GM18498 (cell line): ENCODE measurements at regions not wholly inside any gene's neighbourhood (a gene's known extent, or its start where the extent isn't known, plus 50 kb on each side); places are given as distances from the start of the nearest gene placed in this dataset.
A peak's percentile ranks its signal among the peaks of the same experiment; 100 is the strongest.
"Not testable (repeated sequence)": the region's sequence is repeated elsewhere in the genome, so short reads cannot be mapped to it uniquely, and the experiment has no call there.

Experiments
- ATAC-seq: cut with Tn5 transposase; IDR thresholded peaks from one replicate; pipeline ENCODE4 v1.9.1; 2021; ENCODE audit warnings: mild to moderate bottlenecking, moderate library complexity; ENCODE audit not compliant: unreplicated experiment

GRCh38 chr10:100660945-100661344, 84.4 kb upstream of the PAX2 start:
- ATAC-seq = no peak

GRCh38 chr10:100661520-100661919, 83.9 kb upstream of the PAX2 start:
- no peak for ATAC-seq

- ATAC-seq = no peak
Observed at GRCh38 chr10:100662067-100662466, 83.3 kb upstream of the PAX2 start.

GRCh38 chr10:100664316-100665149, 80.8 kb upstream of the PAX2 start:
- ATAC-seq = no peak

GRCh38 chr10:100666634-100667033, 78.7 kb upstream of the PAX2 start:
- not testable (repeated sequence) for ATAC-seq

- no peak for ATAC-seq
Observed at GRCh38 chr10:100669616-100670015, 75.8 kb upstream of the PAX2 start.

DNA sequence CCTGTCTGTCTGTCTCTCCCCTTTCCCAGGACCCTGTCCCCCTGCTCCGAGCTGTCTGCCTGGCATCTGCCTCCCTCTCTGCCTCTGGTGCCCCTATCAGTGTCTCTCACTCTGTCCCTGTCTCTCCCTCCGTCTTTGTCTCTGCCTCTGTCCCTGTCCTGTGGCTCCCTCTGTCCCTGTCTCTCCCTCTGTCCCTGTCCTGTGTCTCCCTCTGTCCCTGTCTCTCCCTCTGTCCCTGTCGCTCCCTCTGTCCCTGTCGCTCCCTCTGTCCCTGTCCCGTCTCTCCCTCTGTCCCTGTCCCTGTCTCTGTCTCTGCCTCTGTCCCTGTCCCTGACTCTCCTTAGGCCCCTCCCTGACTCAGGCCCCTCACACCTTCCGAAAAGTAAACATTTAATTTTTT, 75.0 kb upstream of the PAX2 start:
- no peak for ATAC-seq

DNA sequence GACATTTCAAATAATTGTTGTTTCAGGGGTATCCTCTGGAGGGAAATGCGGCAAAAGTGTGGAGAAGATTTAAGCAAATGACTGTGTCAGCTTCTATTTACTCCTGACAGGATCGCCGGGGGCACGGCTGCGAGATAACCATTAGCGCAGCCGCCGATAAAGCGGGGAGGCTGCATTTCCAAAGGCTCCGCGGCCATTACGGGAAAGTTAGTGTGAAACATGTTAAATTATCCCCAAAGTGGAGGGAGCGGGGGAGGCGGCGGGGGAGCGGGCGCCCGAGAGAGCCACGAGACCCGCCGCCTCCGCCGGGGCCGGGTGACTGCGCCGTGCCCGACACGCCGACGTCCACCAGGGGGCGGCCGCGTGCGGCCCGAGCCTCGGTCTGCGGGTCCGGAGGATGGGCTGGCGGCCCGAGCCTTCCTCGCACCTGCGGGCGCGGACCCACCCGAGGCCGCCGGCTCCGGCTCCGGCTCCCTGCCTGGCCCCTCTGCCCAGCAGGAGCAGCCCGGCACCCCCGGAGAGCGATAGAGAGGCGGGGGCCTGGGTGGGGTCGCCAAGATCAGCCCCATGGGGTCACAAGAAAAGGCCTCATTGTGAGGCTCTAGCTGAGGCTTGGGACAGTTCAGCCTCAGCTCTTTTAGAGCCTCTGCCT, 74.4 kb upstream of the PAX2 start:
- ATAC-seq = peak; percentile 55

DNA sequence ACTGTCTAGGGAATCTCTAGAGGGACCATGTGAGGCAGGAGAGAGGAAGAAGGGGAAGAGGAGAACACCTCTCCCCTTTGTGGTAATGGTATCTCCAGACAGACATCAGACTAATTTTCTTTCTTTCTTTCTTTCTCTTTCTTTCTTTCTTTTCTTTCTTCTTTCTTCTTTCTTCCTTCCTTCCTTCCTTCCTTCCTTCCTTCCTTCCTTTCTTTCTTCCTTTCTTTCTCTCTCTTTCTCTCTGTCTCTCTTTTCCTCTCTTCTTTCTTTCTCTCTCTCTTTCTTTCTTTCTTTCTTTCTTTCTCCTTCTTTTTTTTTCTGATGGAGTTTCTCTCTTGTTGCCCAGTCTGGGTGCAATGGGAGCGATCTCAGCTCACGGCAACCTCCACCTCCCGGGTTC, 73.2 kb upstream of the PAX2 start:
- no peak for ATAC-seq

GRCh38 chr10:100677290-100677945, 68.0 kb upstream of the PAX2 start:
- no peak for ATAC-seq

DNA sequence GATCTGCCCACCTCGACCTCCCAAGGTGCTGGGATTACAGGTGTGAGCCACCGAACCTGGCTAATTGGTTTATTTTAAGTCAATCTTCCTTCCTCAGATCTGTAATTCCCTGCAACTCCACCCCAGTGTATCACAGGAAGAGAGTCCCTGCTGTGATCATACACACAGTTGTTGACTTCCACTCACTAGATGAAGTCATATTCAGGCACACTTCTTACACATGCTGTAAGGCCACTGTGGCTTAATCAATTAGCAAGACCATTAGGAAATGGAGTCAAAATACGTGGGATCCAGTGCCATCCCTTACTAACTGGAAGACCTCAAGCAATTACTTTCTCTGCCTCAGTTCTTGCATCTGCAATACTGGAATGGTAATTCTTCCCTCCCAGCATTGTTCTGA, 66.1 kb upstream of the PAX2 start:
- ATAC-seq = no peak

DNA sequence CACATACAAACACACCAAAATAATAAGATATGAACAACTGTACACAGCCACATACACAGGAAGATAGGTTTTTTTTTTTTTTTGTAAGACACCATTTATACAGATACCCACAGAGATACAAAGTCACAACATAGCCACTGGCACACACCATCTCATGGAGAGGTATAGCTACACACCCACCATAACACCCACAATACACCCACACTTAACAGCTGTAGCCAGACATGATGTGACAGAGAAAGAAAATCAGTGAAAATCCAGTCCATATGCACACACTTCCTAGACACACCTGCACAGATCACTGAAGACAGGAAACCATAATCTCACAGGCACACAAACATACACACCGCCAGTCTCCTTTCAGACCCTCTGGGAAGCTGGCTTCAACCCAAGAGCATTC, 62.4 kb upstream of the PAX2 start:
- no peak for ATAC-seq

DNA sequence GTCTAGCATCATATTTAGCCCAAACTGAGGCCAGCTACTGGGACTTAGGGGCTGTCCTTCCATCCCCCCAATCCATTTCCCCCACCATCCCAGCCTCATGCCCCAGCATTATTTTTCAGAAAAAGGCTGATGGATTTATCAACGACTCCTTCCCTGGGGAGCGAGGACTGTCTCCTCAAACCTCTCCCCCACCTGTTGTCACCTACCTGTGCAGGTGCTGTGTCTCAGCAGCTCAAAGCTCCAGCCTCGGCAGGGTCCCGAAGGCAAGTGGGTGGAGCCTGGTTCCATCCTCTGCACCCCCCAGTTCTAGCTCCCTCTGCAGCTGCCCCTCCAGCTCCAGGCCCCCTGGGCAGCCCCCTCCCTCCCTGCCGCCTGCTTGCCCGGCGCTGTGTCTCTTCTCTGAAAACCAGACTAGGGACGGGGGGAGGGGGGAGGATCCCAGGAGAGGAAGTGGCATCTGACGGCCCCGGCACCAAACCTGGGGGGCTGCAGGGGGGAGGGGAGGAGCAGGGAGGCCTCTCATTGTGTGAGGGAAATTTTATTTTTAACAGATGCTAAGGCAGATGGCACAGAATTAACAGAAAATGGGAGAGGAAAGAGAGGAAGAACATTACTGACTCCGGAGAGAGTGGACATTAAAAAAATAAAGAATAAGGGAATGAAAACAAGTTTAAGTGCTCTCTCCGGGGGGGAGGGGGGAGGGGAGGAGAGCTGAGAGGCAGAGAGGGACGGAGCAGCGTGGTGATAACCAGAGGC, 61.7 kb upstream of the PAX2 start:
- ATAC-seq = no peak

GRCh38 chr10:100684688-100685235, 60.6 kb upstream of the PAX2 start:
- no peak for ATAC-seq

DNA sequence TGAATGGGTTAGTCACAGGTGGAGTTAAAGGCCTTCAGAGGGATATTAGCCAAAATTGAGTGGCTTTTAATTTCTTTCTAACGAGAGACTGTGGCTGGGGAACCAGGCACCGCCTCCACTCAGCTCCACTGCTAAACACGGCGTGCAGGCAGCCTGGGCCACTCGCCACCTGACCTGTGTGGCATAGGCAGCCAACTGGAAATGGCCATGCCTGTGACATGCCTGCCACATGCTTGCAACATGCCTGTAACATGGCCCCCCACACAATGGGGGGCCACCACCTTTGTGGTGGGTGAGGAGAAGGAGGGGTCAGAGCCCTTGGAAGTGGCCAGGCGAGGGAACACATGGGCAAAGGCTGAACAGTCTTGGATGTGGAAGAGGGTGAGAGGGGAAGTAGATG, 60.1 kb upstream of the PAX2 start:
- ATAC-seq = no peak

GRCh38 chr10:100687143-100688003, 58.0 kb upstream of the PAX2 start:
- no peak for ATAC-seq

- no peak for ATAC-seq
Observed at GRCh38 chr10:100688201-100688600, 57.2 kb upstream of the PAX2 start.

- ATAC-seq = no peak
Observed at GRCh38 chr10:100693821-100694220, 51.6 kb upstream of the PAX2 start.
